HEK293T (cell line): ENCODE measurements at regions not wholly inside any gene's neighbourhood (a gene's known extent, or its start where the extent isn't known, plus 50 kb on each side); places are given as distances from the start of the nearest gene placed in this dataset.

Experiments
- ELF4 ChIP-seq: fragments of 450-650 bp; IDR thresholded peaks from 2 replicates; pipeline ENCODE4 v1.6.1; 2017; ENCODE audit warnings: antibody characterized with exemption
- FOXK2 ChIP-seq: fragments of 450-650 bp; IDR thresholded peaks from 2 replicates; pipeline ENCODE4 v1.6.1; 2016; ENCODE audit warnings: mild to moderate bottlenecking
- FOXM1 ChIP-seq: fragments of 450-650 bp; IDR thresholded peaks from 2 replicates; pipeline ENCODE4 v1.6.1; 2017; ENCODE audit warnings: mild to moderate bottlenecking, borderline replicate concordance
- LEF1 ChIP-seq: fragments of 450-650 bp; IDR thresholded peaks from 2 replicates; pipeline ENCODE4 v1.6.1; 2017; ENCODE audit warnings: mild to moderate bottlenecking, borderline replicate concordance
- SP1 ChIP-seq: fragments of 450-650 bp; IDR thresholded peaks from 2 replicates; pipeline ENCODE4 v1.6.1; 2017

GRCh38 chr3:175896655-175897054 is 1037.5 kb downstream of the NAALADL2 start:
- TF ChIP-seq LEF1: no peak
- no peak for TF ChIP-seq ELF4
- no peak for TF ChIP-seq FOXK2
- TF ChIP-seq FOXM1: no peak
- no peak for TF ChIP-seq SP1
